A549 (cell line): ENCODE measurements at regions not wholly inside any gene's neighbourhood (a gene's known extent, or its start where the extent isn't known, plus 50 kb on each side); places are given as distances from the start of the nearest gene placed in this dataset.

Experiments used
- ATAC-seq, 2 experiments: fragments of 200-7000 bp in 1 of 2; fragments of >200 bp in 1 of 2; cut with Nextera tagmentation in 1 of 2; cut with Tn5 transposase in 1 of 2; 3 replicates each; pipeline versions ENCODE4 v1.8.0 to v1.9.1; 2018 to 2020; ENCODE audit warnings: mild to moderate bottlenecking in 1 of 2, moderate library complexity in 1 of 2
- CTCF ChIA-PET: fragments of 300-600 bp; sonication (Branson Sonifier 250); formaldehyde crosslinking; extraction: SDS; loops from one replicate; lab custom pipeline; 2021; ENCODE audit warnings: antibody characterized with exemption, inconsistent platforms; lab: Yijun Ruan, JAX
- POLR2A ChIA-PET: fragments of 350-600 bp; formaldehyde crosslinking; extraction: SDS; loops from one replicate; lab custom pipeline; 2021; ENCODE audit warnings: antibody characterized with exemption, inconsistent platforms; lab: Yijun Ruan, JAX
- DNase-seq, 2 experiments: peaks; one replicate each; pipeline versions ENCODE4 v3.0.0 to v3.0.0-alpha.2; 2011 to 2016; ENCODE audit warnings: low read depth in 1 of 2, low spot score in 1 of 2
- FAIRE-seq: peaks from 2 replicates; lab custom pipeline; 2011; peaks lifted over from hg19 to GRCh38; lab: Jason Lieb, UNC
- H3K27ac ChIP-seq, 2 experiments: fragments of >200 bp; sonication (Bioruptor Twin); formaldehyde crosslinking; 3 replicates each; pipeline ENCODE4 v1.5.1; 2016 to 2017
- H3K4me1 ChIP-seq: fragments of >200 bp; sonication (Bioruptor Twin); formaldehyde crosslinking; 3 replicates; pipeline ENCODE4 v1.6.1; 2016
- H3K4me2 ChIP-seq: fragments of >200 bp; sonication (Bioruptor Twin); formaldehyde crosslinking; 3 replicates; pipeline ENCODE4 v1.6.1; 2016
- H3K4me3 ChIP-seq: fragments of >200 bp; sonication (Bioruptor Twin); formaldehyde crosslinking; 3 replicates; pipeline ENCODE4 v1.5.1; 2016
- H3K9me3 ChIP-seq: fragments of >200 bp; sonication (Bioruptor Twin); formaldehyde crosslinking; 3 replicates; pipeline ENCODE4 v1.6.1; 2016
- BHLHE40 ChIP-seq: IDR thresholded peaks from 2 replicates; pipeline ENCODE4 v1.6.1; 2012; ENCODE audit warnings: low read depth, low read length, inconsistent platforms
- CBX8 ChIP-seq: fragments of 200-600 bp; sonication (generic); IDR thresholded peaks from 2 replicates; pipeline ENCODE4 v1.6.1; 2016
- CEBPB ChIP-seq, 2 experiments: fragments of >200 bp in 1 of 2; sonication (Bioruptor Twin) in 1 of 2; formaldehyde crosslinking in 1 of 2; IDR thresholded peaks; 2 replicates each; pipeline ENCODE4 v1.6.1; 2012 to 2016
- CHD2 ChIP-seq: fragments of 150-350 bp; IDR thresholded peaks from 2 replicates; pipeline ENCODE4 v1.6.1; 2014; ENCODE audit warnings: low read length; ENCODE audit not compliant: partially characterized antibody
- CTCF ChIP-seq: fragments of >200 bp; sonication (Bioruptor Twin); formaldehyde crosslinking; IDR thresholded peaks from 3 replicates; pipeline ENCODE4 v1.5.1; 2016
- EHMT2 ChIP-seq: fragments of 200-600 bp; sonication (generic); IDR thresholded peaks from 2 replicates; pipeline ENCODE4 v1.6.1; 2016; ENCODE audit warnings: antibody characterized with exemption, low read depth, mild to moderate bottlenecking, moderate library complexity
- ESRRA ChIP-seq: fragments of 150-350 bp; IDR thresholded peaks from 2 replicates; pipeline ENCODE4 v1.6.1; 2014; ENCODE audit warnings: mild to moderate bottlenecking, low read length, borderline replicate concordance
- FOSB ChIP-seq: fragments of 250-450 bp; sonication (Bioruptor Pico); IDR thresholded peaks from 2 replicates; pipeline ENCODE4 v1.5.0; 2020; ENCODE audit warnings: mild to moderate bottlenecking, moderate library complexity
- HEYL ChIP-seq: fragments of 250-450 bp; sonication (Bioruptor Pico); IDR thresholded peaks from 2 replicates; pipeline ENCODE4 v1.8.0; 2021; ENCODE audit warnings: mild to moderate bottlenecking, moderate library complexity
- JUN ChIP-seq, 2 experiments: fragments of >200 bp; sonication (Bioruptor Twin); formaldehyde crosslinking; IDR thresholded peaks; 2 replicates in 1 of 2; 3 replicates in 1 of 2; pipeline ENCODE4 v1.6.1; 2016 to 2017
- MAX ChIP-seq: IDR thresholded peaks from 2 replicates; pipeline ENCODE4 v1.6.1; 2012
- MAZ ChIP-seq: fragments of 150-350 bp; IDR thresholded peaks from 2 replicates; pipeline ENCODE4 v1.6.1; 2014; ENCODE audit warnings: antibody characterized with exemption, low read depth, low read length, borderline replicate concordance
- NR3C1 ChIP-seq: fragments of >200 bp; sonication (Bioruptor Twin); formaldehyde crosslinking; IDR thresholded peaks from 3 replicates; pipeline ENCODE4 v1.6.1; 2017
- PHF8 ChIP-seq: fragments of 200-600 bp; sonication (generic); IDR thresholded peaks from 2 replicates; pipeline ENCODE4 v1.6.1; 2016; ENCODE audit warnings: low read depth, mild to moderate bottlenecking, antibody characterized with exemption, moderate library complexity, borderline replicate concordance
- POLR2AphosphoS2 ChIP-seq: conservative IDR thresholded peaks from 2 replicates; pipeline ENCODE4 v1.6.1; 2012; ENCODE audit warnings: low read length, improper control_type of control experiment, inconsistent platforms
- RAD21 ChIP-seq, 2 experiments: fragments of >200 bp in 1 of 2; sonication (Bioruptor Twin) in 1 of 2; formaldehyde crosslinking in 1 of 2; IDR thresholded peaks in 1 of 2; conservative IDR thresholded peaks in 1 of 2; 2 replicates in 1 of 2; 3 replicates in 1 of 2; pipeline ENCODE4 v1.6.1; 2012 to 2018; ENCODE audit warnings: inconsistent platforms in 1 of 2
- RCOR1 ChIP-seq: fragments of 150-350 bp; IDR thresholded peaks from 2 replicates; pipeline ENCODE4 v1.6.1; 2014; ENCODE audit warnings: antibody characterized with exemption, low read length, low read depth
- USF2 ChIP-seq: fragments of 450-650 bp; IDR thresholded peaks from 2 replicates; pipeline ENCODE4 v1.6.1; 2014; ENCODE audit warnings: antibody characterized with exemption
- ZC3H11A ChIP-seq: fragments of 450-650 bp; IDR thresholded peaks from 2 replicates; pipeline ENCODE4 v1.6.1; 2014; ENCODE audit warnings: antibody characterized with exemption, mild to moderate bottlenecking
- ZFP36 ChIP-seq: fragments of 450-650 bp; IDR thresholded peaks from 2 replicates; pipeline ENCODE4 v1.6.1; 2014; ENCODE audit warnings: borderline replicate concordance; ENCODE audit not compliant: partially characterized antibody
- ZNF302 ChIP-seq: fragments of 250-450 bp; sonication (Bioruptor Pico); IDR thresholded peaks from 2 replicates; pipeline ENCODE4 v1.9.0; 2021; ENCODE audit warnings: inconsistent platforms, mild to moderate bottlenecking, moderate library complexity
- ZSCAN20 ChIP-seq: fragments of 250-450 bp; sonication (Bioruptor Pico); IDR thresholded peaks from 2 replicates; pipeline ENCODE4 v1.8.0; 2022; ENCODE audit warnings: mild to moderate bottlenecking, moderate library complexity
- WGBS: methylation state at CpG from one replicate; pipeline ENCODE4 v1.1.6; 2017; ENCODE audit errors: missing lambda C conversion rate; 5-methylcytosine and 5-hydroxymethylcytosine counted together
- TF ChIP-seq, protein P1 (sequence below): fragments of >200 bp; sonication (Bioruptor Twin); formaldehyde crosslinking; IDR thresholded peaks from 2 replicates; pipeline ENCODE4 v1.6.1; 2016

- H3K27ac ChIP-seq = no peak overlapping the region
- POLR2A ChIA-PET = no interaction called here
- DNase-seq = no peak
- WGBS = 76% methylated on average over 5 of the region's 5 CpGs
- TF ChIP-seq JUN (IDR thresholded peaks at IDR 0.05) (no peak), CHD2 (no peak), ZC3H11A (no peak), BHLHE40 (no peak), RAD21 (conservative IDR thresholded peaks at IDR 0.05 in 1 of 2, IDR thresholded peaks at IDR 0.05 in 1 of 2) (no peak), RCOR1 (no peak), MAZ (no peak), PHF8 (no peak), USF2 (no peak), FOSB (CRISPR knock-in tag) (no peak), ZSCAN20 (no peak), EHMT2 (no peak)
- FAIRE-seq = no peak
- no peaks in the 10 kb centered on the region for H3K4me1 ChIP-seq
- H3K9me3 ChIP-seq = no peaks in the 10 kb centered on the region
- no peak overlapping the region for H3K4me3 ChIP-seq
- H3K4me2 ChIP-seq = no peak overlapping the region
- CTCF ChIA-PET = no interaction called here
- no peak for ATAC-seq
Measured at GRCh38 chr13:73216381-73216831, 157.6 kb downstream of the KLF5 start.

DNA sequence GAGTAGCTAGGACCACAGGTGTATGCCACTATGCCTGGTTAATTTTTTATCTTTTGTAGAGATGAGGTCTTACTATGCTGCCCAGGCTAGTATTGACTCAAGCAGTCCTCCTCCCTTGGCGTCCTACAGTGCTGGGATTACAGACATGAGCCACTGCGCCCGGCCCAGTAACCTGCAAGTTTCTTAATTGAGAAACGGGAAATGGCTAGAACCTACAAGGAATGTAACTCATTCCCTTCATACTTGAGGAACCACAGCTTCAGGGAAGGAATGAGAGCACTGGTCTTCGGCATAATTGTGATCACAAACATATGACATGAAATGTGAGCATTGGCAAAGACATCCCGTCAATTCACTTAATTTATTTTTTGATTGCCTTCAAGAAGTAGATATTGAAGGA is 157.0 kb downstream of the KLF5 start:
- peaks cover 4% of the 10 kb centered on the region for H3K4me1 ChIP-seq
- no peak overlapping the region for H3K27ac ChIP-seq
- DNase-seq (no peak), ATAC-seq (no peak), FAIRE-seq (no peak)
- CTCF ChIA-PET = no interaction called here
- H3K4me2 ChIP-seq = no peak overlapping the region
- H3K9me3 ChIP-seq = no peaks in the 10 kb centered on the region
- no peak for TF ChIP-seq POLR2AphosphoS2
- TF ChIP-seq CTCF = no peak
- TF ChIP-seq, protein P1, sequence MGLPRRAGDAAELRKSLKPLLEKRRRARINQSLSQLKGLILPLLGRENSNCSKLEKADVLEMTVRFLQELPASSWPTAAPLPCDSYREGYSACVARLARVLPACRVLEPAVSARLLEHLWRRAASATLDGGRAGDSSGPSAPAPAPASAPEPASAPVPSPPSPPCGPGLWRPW = no peak
- TF ChIP-seq FOSB (CRISPR knock-in tag) = no peak
- TF ChIP-seq ESRRA = no peak
- no peak for TF ChIP-seq MAZ
- no peak for TF ChIP-seq RCOR1
- no peak for TF ChIP-seq ZNF302 (CRISPR knock-in tag)
- TF ChIP-seq CBX8 = no peak
- no peak for TF ChIP-seq HEYL (CRISPR knock-in tag)
- TF ChIP-seq, all 56 proteins: peak for 0
- POLR2A ChIA-PET = no interaction called here
- H3K4me3 ChIP-seq = no peak overlapping the region
- WGBS = 85% methylated on average over 6 of the region's 6 CpGs

DNA sequence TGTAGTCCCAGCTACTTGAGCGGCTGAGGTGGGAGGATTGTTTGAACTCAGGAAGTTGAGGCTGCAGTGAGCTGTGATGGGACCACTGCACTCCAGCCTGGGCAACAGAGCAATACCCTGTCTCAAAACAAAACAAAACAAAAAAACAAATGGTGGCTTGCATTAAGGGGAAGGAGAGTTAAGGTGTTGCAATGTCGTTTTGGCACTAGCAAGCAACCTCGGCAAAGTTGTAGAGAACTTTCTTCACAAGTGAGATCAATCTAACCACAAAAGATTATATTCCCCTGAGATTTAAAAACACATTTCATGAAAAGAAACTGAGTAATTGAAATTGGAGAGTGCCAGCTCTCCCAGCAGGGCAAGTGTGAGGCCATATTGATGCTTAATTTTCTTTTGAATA is 153.7 kb downstream of the KLF5 start:
- FAIRE-seq = no peak
- Histone ChIP-seq H3K4me3 (no peak overlapping the region), H3K27ac (no peak overlapping the region), H3K4me2 (no peak overlapping the region)
- 97% methylated on average over 3 of the region's 3 CpGs for WGBS
- DNase-seq = no peak
- CTCF ChIA-PET = interaction anchor here (1.1 kb wide), 1 partner anchor 70 kb away, joined by 3 read pairs; no protein-coding TSS in a partner anchor
- TF ChIP-seq CEBPB (IDR thresholded peaks at IDR 0.05) = no peak
- no peak for TF ChIP-seq ZFP36
- TF ChIP-seq ZSCAN20 = no peak
- TF ChIP-seq JUN (IDR thresholded peaks at IDR 0.05) = no peak
- no peak for TF ChIP-seq MAX
- TF ChIP-seq NR3C1 = no peak
- TF ChIP-seq, all 56 proteins: peak for 0
- no peak for ATAC-seq
- POLR2A ChIA-PET = no interaction called here
- Histone ChIP-seq H3K4me1 (peaks cover 19% of the 10 kb centered on the region), H3K9me3 (no peaks in the 10 kb centered on the region)
